ENCODE measurements at regions not wholly inside any gene's neighbourhood (a gene's known extent, or its start where the extent isn't known, plus 50 kb on each side); places are given as distances from the start of the nearest gene placed in this dataset.

- DNase-seq (ENCODE audit: low spot score): no peak
- no peak overlapping the region for H3K27ac ChIP-seq (ENCODE audit: low read depth in 1 of 2, low read length in 2 of 2)
- TF ChIP-seq, protein P1, sequence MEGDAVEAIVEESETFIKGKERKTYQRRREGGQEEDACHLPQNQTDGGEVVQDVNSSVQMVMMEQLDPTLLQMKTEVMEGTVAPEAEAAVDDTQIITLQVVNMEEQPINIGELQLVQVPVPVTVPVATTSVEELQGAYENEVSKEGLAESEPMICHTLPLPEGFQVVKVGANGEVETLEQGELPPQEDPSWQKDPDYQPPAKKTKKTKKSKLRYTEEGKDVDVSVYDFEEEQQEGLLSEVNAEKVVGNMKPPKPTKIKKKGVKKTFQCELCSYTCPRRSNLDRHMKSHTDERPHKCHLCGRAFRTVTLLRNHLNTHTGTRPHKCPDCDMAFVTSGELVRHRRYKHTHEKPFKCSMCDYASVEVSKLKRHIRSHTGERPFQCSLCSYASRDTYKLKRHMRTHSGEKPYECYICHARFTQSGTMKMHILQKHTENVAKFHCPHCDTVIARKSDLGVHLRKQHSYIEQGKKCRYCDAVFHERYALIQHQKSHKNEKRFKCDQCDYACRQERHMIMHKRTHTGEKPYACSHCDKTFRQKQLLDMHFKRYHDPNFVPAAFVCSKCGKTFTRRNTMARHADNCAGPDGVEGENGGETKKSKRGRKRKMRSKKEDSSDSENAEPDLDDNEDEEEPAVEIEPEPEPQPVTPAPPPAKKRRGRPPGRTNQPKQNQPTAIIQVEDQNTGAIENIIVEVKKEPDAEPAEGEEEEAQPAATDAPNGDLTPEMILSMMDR (IDR thresholded peaks at IDR 0.05; ENCODE audit: low read depth, low read length, missing input control): no peak
- TF ChIP-seq HNF4G (IDR thresholded peaks at IDR 0.05): no peak
- TF ChIP-seq FOXA1 (IDR thresholded peaks at IDR 0.05): no peak
- no peak for TF ChIP-seq YY1 (IDR thresholded peaks at IDR 0.05)
- no peak for TF ChIP-seq RXRA (IDR thresholded peaks at IDR 0.05)
- no peaks in the 10 kb centered on the region for H3K4me1 ChIP-seq (ENCODE audit: control insufficient read depth in 4 of 4, insufficient read depth in 4 of 4, low read length in 3 of 4)
- no peak overlapping the region for H3K9ac ChIP-seq (ENCODE audit: low read depth in 1 of 2, low read length in 2 of 2)
- no peak overlapping the region for H3K4me3 ChIP-seq (ENCODE audit: low read depth in 1 of 3, low read length in 3 of 3)
- H3K27me3 ChIP-seq (ENCODE audit: control insufficient read depth in 4 of 4, insufficient read depth in 4 of 4, low read length in 3 of 4): no peaks in the 10 kb centered on the region
- WGBS: 64% methylated on average over 3 of the region's 3 CpGs
- peaks cover 5 to 13% (median 11%) of the 10 kb centered on the region in 4 donors for H3K9me3 ChIP-seq (ENCODE audit: control insufficient read depth in 4 of 4, low read length in 3 of 4)
- no peaks in the 10 kb centered on the region for H3K36me3 ChIP-seq (ENCODE audit: control insufficient read depth in 4 of 4, insufficient read depth in 3 of 4, low read depth in 1 of 4, low read length in 3 of 4)
Measured at GRCh38 chr4:126838941-126839679, 793.6 kb upstream of the INTU start.

DNA sequence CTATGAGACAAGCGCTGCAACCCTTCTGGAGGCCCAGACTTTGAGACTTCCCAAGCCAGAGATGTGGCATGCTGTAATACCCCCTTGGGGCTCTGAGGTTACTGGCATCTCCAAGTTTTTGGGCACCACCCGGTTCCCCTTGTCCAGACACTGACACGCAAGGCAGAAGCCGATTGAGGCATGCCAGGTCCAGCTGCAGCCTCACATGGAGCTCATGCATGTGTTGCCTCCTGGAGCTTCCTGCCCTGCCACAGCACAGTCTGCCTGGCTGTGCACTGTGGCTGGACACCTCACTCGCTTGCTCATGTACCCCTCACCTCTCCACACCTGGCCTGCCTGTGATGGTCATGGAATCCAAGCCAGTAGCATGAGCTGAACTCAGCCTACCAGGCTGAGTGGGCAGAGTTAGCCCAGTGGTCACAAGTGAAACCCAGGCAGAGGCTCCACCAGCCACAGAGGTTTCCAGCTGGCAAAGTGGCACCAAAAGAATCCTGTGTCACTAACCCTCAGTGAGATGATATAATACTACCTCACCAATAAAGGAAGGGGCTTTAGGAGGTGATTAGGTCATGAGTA is 789.2 kb upstream of the INTU start:
- TF ChIP-seq NR2F2 (IDR thresholded peaks at IDR 0.05): no peak
- no peak for TF ChIP-seq HNF4G (IDR thresholded peaks at IDR 0.05)
- no peak overlapping the region for H3K27ac ChIP-seq (ENCODE audit: low read depth in 1 of 2, low read length in 2 of 2)
- H3K9me3 ChIP-seq (ENCODE audit: control insufficient read depth in 4 of 4, low read length in 3 of 4): peaks cover 4 to 13% (median 7%) of the 10 kb centered on the region in 4 donors
- 67% methylated on average over 5 of the region's 5 CpGs for WGBS
- H3K4me1 ChIP-seq (ENCODE audit: control insufficient read depth in 4 of 4, insufficient read depth in 4 of 4, low read length in 3 of 4): no peaks in the 10 kb centered on the region
- no peak for DNase-seq (ENCODE audit: low spot score)
- H3K27me3 ChIP-seq (ENCODE audit: control insufficient read depth in 4 of 4, insufficient read depth in 4 of 4, low read length in 3 of 4): no peaks in the 10 kb centered on the region
- H3K4me3 ChIP-seq (ENCODE audit: low read depth in 1 of 3, low read length in 3 of 3): no peak overlapping the region
- no peaks in the 10 kb centered on the region for H3K36me3 ChIP-seq (ENCODE audit: control insufficient read depth in 4 of 4, insufficient read depth in 3 of 4, low read depth in 1 of 4, low read length in 3 of 4)
- H3K9ac ChIP-seq (ENCODE audit: low read depth in 1 of 2, low read length in 2 of 2): no peak overlapping the region

DNA sequence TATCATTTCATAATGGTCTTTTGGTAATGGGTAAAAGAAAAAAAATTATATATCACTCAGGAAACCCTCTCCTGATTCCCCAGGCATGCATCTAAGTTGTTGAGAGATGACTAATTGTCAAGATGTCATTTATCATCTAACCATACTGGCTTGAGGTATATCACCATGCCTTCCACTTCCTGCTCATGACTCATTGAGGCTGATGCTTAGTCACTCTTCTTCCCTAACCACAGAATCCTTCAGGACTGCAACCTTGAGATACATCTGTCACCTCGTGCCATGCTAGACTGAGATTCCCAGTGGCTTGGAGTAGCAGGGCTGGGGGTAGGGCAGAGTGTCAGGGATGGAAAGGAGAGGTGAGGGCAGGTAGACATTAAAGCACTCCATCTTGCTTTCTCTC is 782.5 kb upstream of the INTU start:
- DNase-seq (ENCODE audit: low spot score): no peak

More for the DNA sequence above, 782.5 kb upstream of the INTU start:
- Histone ChIP-seq H3K9me3 (ENCODE audit: control insufficient read depth in 4 of 4, low read length in 3 of 4) (no peaks in the 10 kb centered on the region), H3K27me3 (ENCODE audit: control insufficient read depth in 4 of 4, insufficient read depth in 4 of 4, low read length in 3 of 4) (peaks cover 0 to 3% (median 0%) of the 10 kb centered on the region in 4 donors), H3K27ac (ENCODE audit: low read depth in 1 of 2, low read length in 2 of 2) (no peak overlapping the region), H3K9ac (ENCODE audit: low read depth in 1 of 2, low read length in 2 of 2) (no peak overlapping the region), H3K36me3 (ENCODE audit: control insufficient read depth in 4 of 4, insufficient read depth in 3 of 4, low read depth in 1 of 4, low read length in 3 of 4) (no peaks in the 10 kb centered on the region), H3K4me1 (ENCODE audit: control insufficient read depth in 4 of 4, insufficient read depth in 4 of 4, low read length in 3 of 4) (no peaks in the 10 kb centered on the region), H3K4me3 (ENCODE audit: low read depth in 1 of 3, low read length in 3 of 3) (no peak overlapping the region)
- TF ChIP-seq NR2F2 (IDR thresholded peaks at IDR 0.05) (no peak), RXRA (IDR thresholded peaks at IDR 0.05) (no peak), EGR1 (IDR thresholded peaks at IDR 0.05; ENCODE audit: low read depth in 2 of 2) (no peak), JUND (IDR thresholded peaks at IDR 0.05) (no peak), RAD21 (IDR thresholded peaks at IDR 0.05) (no peak), HNF4A (conservative IDR thresholded peaks at IDR 0.05) (no peak), SP1 (IDR thresholded peaks at IDR 0.05) (no peak), FOXA2 (IDR thresholded peaks at IDR 0.05) (no peak), FOXA1 (IDR thresholded peaks at IDR 0.05) (no peak), HNF4G (IDR thresholded peaks at IDR 0.05) (no peak), TAF1 (conservative IDR thresholded peaks at IDR 0.05) (no peak), YY1 (IDR thresholded peaks at IDR 0.05) (no peak), GABPA (IDR thresholded peaks at IDR 0.05 in 1 of 2, conservative IDR thresholded peaks at IDR 0.05 in 1 of 2) (no peak)
- TF ChIP-seq, protein P2, sequence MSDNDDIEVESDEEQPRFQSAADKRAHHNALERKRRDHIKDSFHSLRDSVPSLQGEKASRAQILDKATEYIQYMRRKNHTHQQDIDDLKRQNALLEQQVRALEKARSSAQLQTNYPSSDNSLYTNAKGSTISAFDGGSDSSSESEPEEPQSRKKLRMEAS (IDR thresholded peaks at IDR 0.05): no peak
- TF ChIP-seq, protein P3, sequence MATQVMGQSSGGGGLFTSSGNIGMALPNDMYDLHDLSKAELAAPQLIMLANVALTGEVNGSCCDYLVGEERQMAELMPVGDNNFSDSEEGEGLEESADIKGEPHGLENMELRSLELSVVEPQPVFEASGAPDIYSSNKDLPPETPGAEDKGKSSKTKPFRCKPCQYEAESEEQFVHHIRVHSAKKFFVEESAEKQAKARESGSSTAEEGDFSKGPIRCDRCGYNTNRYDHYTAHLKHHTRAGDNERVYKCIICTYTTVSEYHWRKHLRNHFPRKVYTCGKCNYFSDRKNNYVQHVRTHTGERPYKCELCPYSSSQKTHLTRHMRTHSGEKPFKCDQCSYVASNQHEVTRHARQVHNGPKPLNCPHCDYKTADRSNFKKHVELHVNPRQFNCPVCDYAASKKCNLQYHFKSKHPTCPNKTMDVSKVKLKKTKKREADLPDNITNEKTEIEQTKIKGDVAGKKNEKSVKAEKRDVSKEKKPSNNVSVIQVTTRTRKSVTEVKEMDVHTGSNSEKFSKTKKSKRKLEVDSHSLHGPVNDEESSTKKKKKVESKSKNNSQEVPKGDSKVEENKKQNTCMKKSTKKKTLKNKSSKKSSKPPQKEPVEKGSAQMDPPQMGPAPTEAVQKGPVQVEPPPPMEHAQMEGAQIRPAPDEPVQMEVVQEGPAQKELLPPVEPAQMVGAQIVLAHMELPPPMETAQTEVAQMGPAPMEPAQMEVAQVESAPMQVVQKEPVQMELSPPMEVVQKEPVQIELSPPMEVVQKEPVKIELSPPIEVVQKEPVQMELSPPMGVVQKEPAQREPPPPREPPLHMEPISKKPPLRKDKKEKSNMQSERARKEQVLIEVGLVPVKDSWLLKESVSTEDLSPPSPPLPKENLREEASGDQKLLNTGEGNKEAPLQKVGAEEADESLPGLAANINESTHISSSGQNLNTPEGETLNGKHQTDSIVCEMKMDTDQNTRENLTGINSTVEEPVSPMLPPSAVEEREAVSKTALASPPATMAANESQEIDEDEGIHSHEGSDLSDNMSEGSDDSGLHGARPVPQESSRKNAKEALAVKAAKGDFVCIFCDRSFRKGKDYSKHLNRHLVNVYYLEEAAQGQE (IDR thresholded peaks at IDR 0.05): no peak
- TF ChIP-seq, protein P1 (IDR thresholded peaks at IDR 0.05; ENCODE audit: low read depth, low read length, missing input control): no peak
- TF ChIP-seq, protein P4, sequence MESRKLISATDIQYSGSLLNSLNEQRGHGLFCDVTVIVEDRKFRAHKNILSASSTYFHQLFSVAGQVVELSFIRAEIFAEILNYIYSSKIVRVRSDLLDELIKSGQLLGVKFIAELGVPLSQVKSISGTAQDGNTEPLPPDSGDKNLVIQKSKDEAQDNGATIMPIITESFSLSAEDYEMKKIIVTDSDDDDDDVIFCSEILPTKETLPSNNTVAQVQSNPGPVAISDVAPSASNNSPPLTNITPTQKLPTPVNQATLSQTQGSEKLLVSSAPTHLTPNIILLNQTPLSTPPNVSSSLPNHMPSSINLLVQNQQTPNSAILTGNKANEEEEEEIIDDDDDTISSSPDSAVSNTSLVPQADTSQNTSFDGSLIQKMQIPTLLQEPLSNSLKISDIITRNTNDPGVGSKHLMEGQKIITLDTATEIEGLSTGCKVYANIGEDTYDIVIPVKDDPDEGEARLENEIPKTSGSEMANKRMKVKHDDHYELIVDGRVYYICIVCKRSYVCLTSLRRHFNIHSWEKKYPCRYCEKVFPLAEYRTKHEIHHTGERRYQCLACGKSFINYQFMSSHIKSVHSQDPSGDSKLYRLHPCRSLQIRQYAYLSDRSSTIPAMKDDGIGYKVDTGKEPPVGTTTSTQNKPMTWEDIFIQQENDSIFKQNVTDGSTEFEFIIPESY (IDR thresholded peaks at IDR 0.05): no peak
- WGBS: 39% methylated on average over 1 of the region's 1 CpG
